ENCODE measurements at regions not wholly inside any gene's neighbourhood (a gene's known extent, or its start where the extent isn't known, plus 50 kb on each side); places are given as distances from the start of the nearest gene placed in this dataset.

DNA sequence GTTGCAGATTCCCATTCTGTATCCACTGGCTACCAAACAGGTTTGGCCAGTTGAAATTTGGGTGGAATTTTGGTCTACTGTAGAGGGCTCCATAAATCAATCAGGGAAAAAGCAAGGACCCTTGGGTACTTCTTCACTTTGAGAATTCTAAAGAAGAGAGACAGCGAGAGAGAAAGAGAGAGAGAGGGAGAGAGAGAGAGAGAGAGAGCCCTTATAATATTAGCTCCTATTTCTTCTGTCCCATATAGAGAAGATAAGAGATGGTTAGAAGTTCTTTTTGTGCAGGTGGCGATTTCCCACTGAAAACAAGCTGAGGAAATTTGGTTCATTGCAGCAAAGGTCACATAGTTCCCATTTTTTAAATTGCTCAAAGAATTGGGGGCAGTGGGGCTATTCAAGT lies 88.6 kb upstream of the ZNF536 start:
- WGBS, 2 experiments (ENCODE audit: extremely low coverage in 1 of 2, insufficient coverage in 1 of 2, insufficient read length in 1 of 2, insufficient replicate concordance in 2 of 2, low coverage in 1 of 2, low lambda C conversion rate in 2 of 2, missing lambda C conversion rate in 1 of 2) = 78% methylated on average over 2 of the region's 2 CpGs; no CpG with 5 or more reads in 1 of the 2 experiments
- H2AFZ ChIP-seq (ENCODE audit: low read length) = no peak overlapping the region
- no peak overlapping the region for H2BK120ac ChIP-seq (replicated peaks; ENCODE audit: low read depth, low read length)
- no peak overlapping the region for H4K8ac ChIP-seq (ENCODE audit: extremely low read depth, insufficient read depth, low read length)
- H3K36me3 ChIP-seq (ENCODE audit: control insufficient read depth in 2 of 4, insufficient read depth in 4 of 4, low read length in 3 of 4) = no peaks in the 10 kb centered on the region
- no peak overlapping the region for H3K4me2 ChIP-seq (ENCODE audit: insufficient read depth in 1 of 2, low read depth in 2 of 2, low read length in 2 of 2)
- H3K4ac ChIP-seq (replicated peaks; ENCODE audit: insufficient read length, low read depth, low read length) = no peak overlapping the region
- no peaks in the 10 kb centered on the region for H3K79me1 ChIP-seq (ENCODE audit: low read depth, low read length)
- H3K79me2 ChIP-seq (ENCODE audit: control insufficient read depth in 1 of 2, insufficient read depth in 2 of 2, low read length in 2 of 2) = no peaks in the 10 kb centered on the region
- TF ChIP-seq YY1 (IDR thresholded peaks at IDR 0.05; ENCODE audit: low read depth, low read length) = no peak
- no peaks in the 10 kb centered on the region for H4K20me1 ChIP-seq (replicated peaks in 1 of 2; ENCODE audit: control insufficient read depth in 1 of 2, insufficient read depth in 2 of 2, low read length in 2 of 2)
- no peak overlapping the region for H2AK5ac ChIP-seq (ENCODE audit: low read depth, low read length)
- no peak overlapping the region for H3K9ac ChIP-seq (replicated peaks in 1 of 4; ENCODE audit: extremely low read depth in 1 of 4, low read depth in 3 of 4, low read length in 3 of 4)
- no peaks in the 10 kb centered on the region; a peak in 1 of 7 replicates for H3K27me3 ChIP-seq (replicated peaks in 1 of 4; ENCODE audit: control insufficient read depth in 3 of 4, extremely low read depth in 1 of 4, insufficient read depth in 3 of 4, low read length in 3 of 4)
- H4K91ac ChIP-seq (replicated peaks; ENCODE audit: insufficient read length, low read length) = no peak overlapping the region
- no peak overlapping the region for H3K56ac ChIP-seq (replicated peaks; ENCODE audit: insufficient read length, low read depth, low read length)
- DNase-seq (ENCODE audit: low read depth in 1 of 2, low spot score in 2 of 2) (no peak), FAIRE-seq (no peak)
- peaks cover 8% of the 10 kb centered on the region; the same call in 1 of the 2 replicates for H3K23me2 ChIP-seq (ENCODE audit: low read depth, low read length)
- H2BK15ac ChIP-seq (ENCODE audit: low read length) = no peak overlapping the region
- no peak overlapping the region for H3K14ac ChIP-seq (ENCODE audit: insufficient read length)
- no peak overlapping the region for H3K4me3 ChIP-seq (ENCODE audit: extremely low read depth in 1 of 4, insufficient read depth in 2 of 4, low read depth in 3 of 4, low read length in 4 of 4)
- H3K9me3 ChIP-seq (ENCODE audit: insufficient read depth in 2 of 2, low read depth in 1 of 2, low read length in 1 of 2) = no peaks in the 10 kb centered on the region
- no peak overlapping the region for H2BK20ac ChIP-seq (ENCODE audit: low read length)
- no peak overlapping the region for H2BK5ac ChIP-seq (ENCODE audit: low read depth, low read length)
- H3K4me1 ChIP-seq (replicated peaks in 1 of 4; ENCODE audit: control insufficient read depth in 3 of 4, insufficient read depth in 4 of 4, low read length in 3 of 4) = peaks cover 0 to 6% (median under 1%) of the 10 kb centered on the region in 4 experiments; a peak in 5 of 7 replicates
- ChIA-PET CTCF (ENCODE audit: partially characterized antibody) (no interaction called here), POLR2A (ENCODE audit: partially characterized antibody) (interaction anchor here (1.1 kb wide), 1 partner anchor 19 kb away, joined by 3 read pairs; no protein-coding TSS in a partner anchor)
- no peak overlapping the region for H4K5ac ChIP-seq (ENCODE audit: insufficient read length, low read depth, low read length)
- H3K18ac ChIP-seq (ENCODE audit: extremely low read depth, low read length) = no peak overlapping the region
- no peak overlapping the region for H2BK12ac ChIP-seq (ENCODE audit: low read depth, low read length)
- H3K27ac ChIP-seq (ENCODE audit: low read depth, low read length) = no peak overlapping the region
- no peak overlapping the region for H3K23ac ChIP-seq (ENCODE audit: insufficient read length)

All from H1 (cell line).